ENCODE measurements at regions not wholly inside any gene's neighbourhood (a gene's known extent, or its start where the extent isn't known, plus 50 kb on each side); places are given as distances from the start of the nearest gene placed in this dataset.
A peak's percentile ranks its signal among the peaks of the same experiment; 100 is the strongest.

GRCh38 chr3:73752338-73752737 is 127.6 kb upstream of the PDZRN3 start:
- Histone ChIP-seq H3K36me3 (ENCODE audit: insufficient read depth in 1 of 2, low read depth in 1 of 2) (no peaks in the 10 kb centered on the region), H3K4me3 (no peak overlapping the region), H3K4me1 (no peaks in the 10 kb centered on the region), H3K27ac (no peak overlapping the region), H3K27me3 (ENCODE audit: insufficient read depth in 3 of 3, low read length in 2 of 3) (no peaks in the 10 kb centered on the region), H3K9me3 (no peaks in the 10 kb centered on the region)
- intact Hi-C loops (cut with DNase I) = no loop called here
- DNase-seq (no peak), ATAC-seq (no peak)
- 52 to 67% (median 52%) methylated on average over 5 of the region's 5 CpGs for WGBS, 3 donors
- TF ChIP-seq CTCF (IDR thresholded peaks at IDR 0.05) = no peak

- ATAC-seq = no peak
- WGBS, 3 donors = 59 to 75% (median 67%) methylated on average over 9 of the region's 9 CpGs
- H3K9me3 ChIP-seq = no peaks in the 10 kb centered on the region
Measured at GRCh38 chr3:73746623-73747022, 121.9 kb upstream of the PDZRN3 start.

GRCh38 chr3:73745526-73746191 is 120.9 kb upstream of the PDZRN3 start:
- no peak for TF ChIP-seq CTCF (IDR thresholded peaks at IDR 0.05)
- Histone ChIP-seq H3K27ac (no peak overlapping the region), H3K4me3 (no peak overlapping the region), H3K4me1 (no peaks in the 10 kb centered on the region), H3K27me3 (ENCODE audit: insufficient read depth in 3 of 3, low read length in 2 of 3) (no peaks in the 10 kb centered on the region), H3K36me3 (ENCODE audit: insufficient read depth in 1 of 2, low read depth in 1 of 2) (no peaks in the 10 kb centered on the region), H3K9me3 (no peaks in the 10 kb centered on the region)
- 40 to 43% (median 43%) methylated on average over 9 of the region's 9 CpGs for WGBS, 3 donors
- intact Hi-C loops (cut with DNase I) = no loop called here
- peak in 1 of 2 donors; percentile 45 for DNase-seq
- no peak for ATAC-seq

More at GRCh38 chr3:73746623-73747022, 121.9 kb upstream of the PDZRN3 start:
- Histone ChIP-seq H3K36me3 (ENCODE audit: insufficient read depth in 1 of 2, low read depth in 1 of 2) (no peaks in the 10 kb centered on the region), H3K27me3 (ENCODE audit: insufficient read depth in 3 of 3, low read length in 2 of 3) (no peaks in the 10 kb centered on the region), H3K27ac (no peak overlapping the region), H3K4me3 (no peak overlapping the region), H3K4me1 (no peaks in the 10 kb centered on the region)
- intact Hi-C loops (cut with DNase I) = no loop called here
- no peak for TF ChIP-seq CTCF (IDR thresholded peaks at IDR 0.05)
- no peak for DNase-seq

- H3K4me1 ChIP-seq = no peaks in the 10 kb centered on the region
- H3K27ac ChIP-seq = no peak overlapping the region
- no peak for TF ChIP-seq CTCF (IDR thresholded peaks at IDR 0.05)
- ATAC-seq (no peak), DNase-seq (no peak)
- H3K4me3 ChIP-seq = no peak overlapping the region
- no peaks in the 10 kb centered on the region for H3K9me3 ChIP-seq
- H3K27me3 ChIP-seq (ENCODE audit: insufficient read depth in 3 of 3, low read length in 2 of 3) = no peaks in the 10 kb centered on the region
- 52 to 61% (median 53%) methylated on average over 4 of the region's 4 CpGs for WGBS, 3 donors
- H3K36me3 ChIP-seq (ENCODE audit: insufficient read depth in 1 of 2, low read depth in 1 of 2) = no peaks in the 10 kb centered on the region
- intact Hi-C loops (cut with DNase I) = no loop called here
Measured at GRCh38 chr3:73743551-73743950, 118.8 kb upstream of the PDZRN3 start.

Data from psoas muscle (tissue), 7 donors.